Osteocyte (in vitro differentiated cells): ENCODE measurements at regions not wholly inside any gene's neighbourhood (a gene's known extent, or its start where the extent isn't known, plus 50 kb on each side); places are given as distances from the start of the nearest gene placed in this dataset.

ENCODE experiments used
- DNase-seq: peaks from one replicate; pipeline ENCODE4 v3.0.0; 2021; ENCODE audit warnings: mixed read lengths; ENCODE audit not compliant: unreplicated experiment; ENCODE audit errors: extremely low spot score
- H3K27ac Mint-ChIP-seq: one replicate; pipeline ENCODE4 v1.8.0; 2021; ENCODE audit warnings: mild to moderate bottlenecking, mixed read lengths; ENCODE audit not compliant: unreplicated experiment
- H3K27me3 Mint-ChIP-seq: one replicate; pipeline ENCODE4 v1.8.0; 2021; ENCODE audit warnings: mixed read lengths; ENCODE audit not compliant: unreplicated experiment
- H3K36me3 Mint-ChIP-seq: one replicate; pipeline ENCODE4 v1.8.0; 2021; ENCODE audit warnings: mixed read lengths; ENCODE audit not compliant: unreplicated experiment
- H3K4me1 Mint-ChIP-seq: one replicate; pipeline ENCODE4 v1.8.0; 2021; ENCODE audit warnings: mixed read lengths; ENCODE audit not compliant: unreplicated experiment
- H3K4me3 Mint-ChIP-seq: one replicate; pipeline ENCODE4 v1.8.0; 2021; ENCODE audit warnings: mild to moderate bottlenecking, moderate library complexity, mixed read lengths; ENCODE audit not compliant: unreplicated experiment
- H3K9me3 Mint-ChIP-seq: one replicate; pipeline ENCODE4 v1.8.0; 2021; ENCODE audit warnings: mixed read lengths; ENCODE audit not compliant: unreplicated experiment
- TF ChIP-seq, protein P1 (sequence below): fragments of 200-600 bp; sonication (generic); IDR thresholded peaks from 2 replicates; pipeline ENCODE4 v1.5.0; 2021; ENCODE audit warnings: antibody characterized with exemption, mild to moderate bottlenecking, moderate library complexity

DNA sequence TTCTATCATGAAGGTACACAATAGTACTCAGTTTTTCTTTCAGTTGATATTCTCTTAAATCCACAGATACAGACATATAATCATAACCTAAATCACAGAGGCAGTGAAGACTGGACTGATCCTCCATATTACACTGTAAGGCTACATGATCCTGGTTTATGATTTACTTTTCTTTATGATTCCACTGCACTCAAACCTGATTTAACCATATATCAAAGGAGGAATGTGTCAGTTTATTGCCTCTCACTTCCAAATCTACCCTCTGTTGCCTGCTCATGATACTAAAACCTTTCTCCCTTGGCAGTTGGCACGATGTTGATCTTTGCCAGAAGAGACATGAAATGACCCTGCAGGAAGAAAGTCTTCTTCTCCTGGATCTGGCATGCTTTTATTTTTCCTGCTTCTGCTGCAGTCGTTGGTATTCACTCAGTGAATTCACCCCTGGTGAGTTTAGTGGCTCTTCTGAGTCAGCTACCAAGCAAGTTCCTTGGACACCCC is 426.4 kb downstream of the MBD2 start:
- peaks cover 14% of the 10 kb centered on the region for H3K9me3 Mint-ChIP-seq

DNA sequence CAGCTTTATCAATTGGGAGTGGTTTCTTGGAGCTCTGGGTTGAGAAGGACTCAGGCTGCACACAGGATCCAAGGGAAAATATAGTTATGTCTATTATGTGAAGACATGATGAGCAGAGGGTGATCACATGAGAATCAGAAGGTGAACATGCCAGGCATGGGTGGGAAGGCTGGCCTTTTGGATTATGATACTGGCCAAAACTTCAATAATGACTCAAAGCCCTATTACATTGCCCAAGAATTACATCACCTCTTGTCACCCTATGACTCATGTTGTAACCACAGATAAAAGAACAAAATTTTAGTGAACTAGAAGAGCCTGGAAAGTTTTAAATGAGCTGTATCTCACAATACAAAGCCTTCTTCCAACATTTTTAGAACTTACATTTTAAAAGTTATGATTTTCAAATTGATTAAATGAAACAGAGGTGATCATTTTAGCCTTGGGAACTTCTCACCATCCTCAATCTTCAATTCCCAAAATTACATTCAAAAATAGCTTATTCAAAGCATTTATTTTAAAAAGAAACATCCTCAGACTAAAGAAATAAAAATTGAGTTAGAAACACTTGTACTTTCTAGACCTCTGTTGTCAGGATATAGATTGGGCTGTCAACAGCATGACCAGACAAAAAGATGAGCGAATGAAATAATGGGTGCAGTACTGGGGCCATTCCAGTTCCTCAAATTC is 428.3 kb downstream of the MBD2 start:
- H3K4me3 Mint-ChIP-seq, result no peak overlapping the region
- no peak for DNase-seq
- TF ChIP-seq, protein P1, sequence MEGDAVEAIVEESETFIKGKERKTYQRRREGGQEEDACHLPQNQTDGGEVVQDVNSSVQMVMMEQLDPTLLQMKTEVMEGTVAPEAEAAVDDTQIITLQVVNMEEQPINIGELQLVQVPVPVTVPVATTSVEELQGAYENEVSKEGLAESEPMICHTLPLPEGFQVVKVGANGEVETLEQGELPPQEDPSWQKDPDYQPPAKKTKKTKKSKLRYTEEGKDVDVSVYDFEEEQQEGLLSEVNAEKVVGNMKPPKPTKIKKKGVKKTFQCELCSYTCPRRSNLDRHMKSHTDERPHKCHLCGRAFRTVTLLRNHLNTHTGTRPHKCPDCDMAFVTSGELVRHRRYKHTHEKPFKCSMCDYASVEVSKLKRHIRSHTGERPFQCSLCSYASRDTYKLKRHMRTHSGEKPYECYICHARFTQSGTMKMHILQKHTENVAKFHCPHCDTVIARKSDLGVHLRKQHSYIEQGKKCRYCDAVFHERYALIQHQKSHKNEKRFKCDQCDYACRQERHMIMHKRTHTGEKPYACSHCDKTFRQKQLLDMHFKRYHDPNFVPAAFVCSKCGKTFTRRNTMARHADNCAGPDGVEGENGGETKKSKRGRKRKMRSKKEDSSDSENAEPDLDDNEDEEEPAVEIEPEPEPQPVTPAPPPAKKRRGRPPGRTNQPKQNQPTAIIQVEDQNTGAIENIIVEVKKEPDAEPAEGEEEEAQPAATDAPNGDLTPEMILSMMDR, result no peak
- no peaks in the 10 kb centered on the region for H3K36me3 Mint-ChIP-seq
- no peaks in the 10 kb centered on the region for H3K27me3 Mint-ChIP-seq
- no peaks in the 10 kb centered on the region for H3K4me1 Mint-ChIP-seq
- H3K27ac Mint-ChIP-seq, result no peak overlapping the region
- peaks cover 8% of the 10 kb centered on the region for H3K9me3 Mint-ChIP-seq

More for the DNA sequence above, 426.4 kb downstream of the MBD2 start:
- Mint-ChIP-seq H3K4me3 (no peak overlapping the region), H3K36me3 (no peaks in the 10 kb centered on the region), H3K27me3 (no peaks in the 10 kb centered on the region), H3K27ac (no peak overlapping the region), H3K4me1 (no peaks in the 10 kb centered on the region)
- TF ChIP-seq, protein P1, result no peak
- no peak for DNase-seq

DNA sequence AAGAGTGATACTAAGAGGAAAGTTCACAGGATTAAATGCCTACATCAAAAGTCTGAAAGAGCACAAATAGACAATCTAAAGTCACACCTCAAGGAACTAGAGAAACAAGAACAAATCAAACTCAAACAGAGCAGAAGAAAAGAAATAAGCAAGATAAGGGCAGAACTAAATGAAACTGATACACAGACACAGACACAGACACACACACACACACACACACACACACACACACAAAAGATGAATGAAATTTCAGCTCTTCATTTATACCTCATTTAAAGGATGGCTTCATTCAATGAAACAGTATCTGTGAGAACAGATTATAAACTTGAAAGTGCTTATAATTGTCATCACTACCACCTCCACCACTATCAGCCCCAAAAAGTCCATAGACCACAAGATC is 428.9 kb downstream of the MBD2 start:
- Mint-ChIP-seq H3K4me1 (no peaks in the 10 kb centered on the region), H3K27ac (no peak overlapping the region), H3K4me3 (no peak overlapping the region), H3K36me3 (no peaks in the 10 kb centered on the region), H3K27me3 (no peaks in the 10 kb centered on the region), H3K9me3 (peaks cover 8% of the 10 kb centered on the region)
- DNase-seq, result no peak
- TF ChIP-seq, protein P1, result no peak

DNA sequence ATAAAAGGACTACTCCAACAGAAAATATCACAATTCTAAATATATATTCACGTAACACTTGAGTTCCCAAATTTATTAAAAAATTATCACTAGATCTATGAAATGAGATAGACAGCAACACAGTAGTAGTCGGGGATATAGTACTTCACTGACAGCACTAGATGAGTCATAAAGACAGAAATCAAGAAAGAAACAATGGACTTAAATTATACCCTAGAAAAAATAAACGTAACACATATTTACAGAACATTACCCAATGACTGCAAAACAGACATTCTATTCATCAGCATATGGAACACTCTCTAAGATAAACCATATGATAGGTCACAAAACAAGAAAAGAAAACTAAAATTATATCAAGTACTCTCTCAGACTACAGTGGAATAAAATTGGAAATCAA is 429.4 kb downstream of the MBD2 start:
- Mint-ChIP-seq H3K27me3 (no peaks in the 10 kb centered on the region), H3K4me1 (no peaks in the 10 kb centered on the region), H3K36me3 (no peaks in the 10 kb centered on the region), H3K9me3 (peaks cover 8% of the 10 kb centered on the region), H3K27ac (no peak overlapping the region), H3K4me3 (no peak overlapping the region)
- no peak for DNase-seq
- TF ChIP-seq, protein P1, result no peak

DNA sequence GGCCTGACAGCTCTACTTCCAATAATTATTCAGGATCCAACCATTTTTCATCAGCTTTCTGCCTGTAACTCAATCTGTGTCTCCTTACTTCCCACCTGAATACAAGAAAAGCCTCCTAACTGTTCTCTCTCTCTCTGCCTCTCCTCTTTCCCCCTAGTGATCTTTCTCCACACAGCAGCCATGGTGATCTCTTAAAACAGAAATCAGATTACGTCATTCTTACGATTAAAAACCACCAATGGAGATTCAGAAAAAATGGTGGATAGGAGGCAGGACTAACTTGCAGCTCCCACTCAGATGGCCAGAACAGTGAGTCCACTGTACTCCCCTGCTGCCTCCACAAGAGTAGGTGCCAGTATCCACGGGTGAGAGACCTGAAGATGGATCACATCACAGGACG is 431.7 kb downstream of the MBD2 start:
- H3K4me3 Mint-ChIP-seq, result no peak overlapping the region
- no peak for DNase-seq
- H3K4me1 Mint-ChIP-seq, result no peaks in the 10 kb centered on the region
- TF ChIP-seq, protein P1, result no peak
- no peaks in the 10 kb centered on the region for H3K36me3 Mint-ChIP-seq
- H3K27ac Mint-ChIP-seq, result no peak overlapping the region
- H3K9me3 Mint-ChIP-seq, result peaks cover 8% of the 10 kb centered on the region
- no peaks in the 10 kb centered on the region for H3K27me3 Mint-ChIP-seq
